ENCODE measurements at regions not wholly inside any gene's neighbourhood (a gene's known extent, or its start where the extent isn't known, plus 50 kb on each side); places are given as distances from the start of the nearest gene placed in this dataset.

GRCh38 chr12:90855534-90855933, 99.4 kb downstream of the CCER1 start:
- TF ChIP-seq, protein P1, sequence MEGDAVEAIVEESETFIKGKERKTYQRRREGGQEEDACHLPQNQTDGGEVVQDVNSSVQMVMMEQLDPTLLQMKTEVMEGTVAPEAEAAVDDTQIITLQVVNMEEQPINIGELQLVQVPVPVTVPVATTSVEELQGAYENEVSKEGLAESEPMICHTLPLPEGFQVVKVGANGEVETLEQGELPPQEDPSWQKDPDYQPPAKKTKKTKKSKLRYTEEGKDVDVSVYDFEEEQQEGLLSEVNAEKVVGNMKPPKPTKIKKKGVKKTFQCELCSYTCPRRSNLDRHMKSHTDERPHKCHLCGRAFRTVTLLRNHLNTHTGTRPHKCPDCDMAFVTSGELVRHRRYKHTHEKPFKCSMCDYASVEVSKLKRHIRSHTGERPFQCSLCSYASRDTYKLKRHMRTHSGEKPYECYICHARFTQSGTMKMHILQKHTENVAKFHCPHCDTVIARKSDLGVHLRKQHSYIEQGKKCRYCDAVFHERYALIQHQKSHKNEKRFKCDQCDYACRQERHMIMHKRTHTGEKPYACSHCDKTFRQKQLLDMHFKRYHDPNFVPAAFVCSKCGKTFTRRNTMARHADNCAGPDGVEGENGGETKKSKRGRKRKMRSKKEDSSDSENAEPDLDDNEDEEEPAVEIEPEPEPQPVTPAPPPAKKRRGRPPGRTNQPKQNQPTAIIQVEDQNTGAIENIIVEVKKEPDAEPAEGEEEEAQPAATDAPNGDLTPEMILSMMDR (conservative IDR thresholded peaks at IDR 0.05 in 1 of 2, IDR thresholded peaks at IDR 0.05 in 1 of 2; ENCODE audit: low read depth in 1 of 2, low read length in 2 of 2) = no peak
- TF ChIP-seq EZH2 (IDR thresholded peaks at IDR 0.05; ENCODE audit: low read length, missing control alignments) = no peak
